H1 (cell line): ENCODE measurements at regions not wholly inside any gene's neighbourhood (a gene's known extent, or its start where the extent isn't known, plus 50 kb on each side); places are given as distances from the start of the nearest gene placed in this dataset.

Experiments used
- CTCF ChIA-PET: fragments of 300-600 bp; sonication (Branson Sonifier 250); formaldehyde crosslinking; loops from one replicate; lab custom pipeline; 2021; ENCODE audit not compliant: partially characterized antibody; lab: Charles Lee
- POLR2A ChIA-PET: fragments of 300-600 bp; sonication (Branson Sonifier 250); formaldehyde crosslinking; loops from one replicate; lab custom pipeline; 2021; ENCODE audit warnings: inconsistent platforms; ENCODE audit not compliant: partially characterized antibody; lab: Charles Lee
- DNase-seq, 2 experiments: peaks; one replicate each; pipeline versions ENCODE4 v3.0.0 to v3.0.0-alpha.2; 2010 to 2022; ENCODE audit warnings: low spot score in 2 of 2, low read depth in 1 of 2, mixed read lengths in 1 of 2
- FAIRE-seq: peaks from 2 replicates; lab custom pipeline; 2011; peaks lifted over from hg19 to GRCh38; lab: Jason Lieb, UNC
- H2AFZ ChIP-seq: 2 replicates; pipeline ENCODE4 v1.8.1; 2012; ENCODE audit warnings: low read length, inconsistent platforms
- H2AK5ac ChIP-seq: 2 replicates; pipeline ENCODE4 v1.6.1; 2013; ENCODE audit warnings: low read depth, low read length
- H2BK120ac ChIP-seq: replicated peaks from 2 replicates; pipeline ENCODE3; 2013; ENCODE audit warnings: low read depth, low read length, inconsistent platforms
- H2BK12ac ChIP-seq: 2 replicates; pipeline ENCODE4 v1.6.1; 2013; ENCODE audit warnings: low read depth, low read length
- H2BK15ac ChIP-seq: 2 replicates; pipeline ENCODE4 v1.6.1; 2013; ENCODE audit warnings: low read length
- H2BK20ac ChIP-seq: 2 replicates; pipeline ENCODE4 v1.6.1; 2013; ENCODE audit warnings: low read length
- H2BK5ac ChIP-seq: 2 replicates; pipeline ENCODE4 v1.6.1; 2013; ENCODE audit warnings: low read depth, low read length
- H3K14ac ChIP-seq: 2 replicates; pipeline ENCODE4 v1.6.1; 2013; ENCODE audit warnings: inconsistent platforms; ENCODE audit not compliant: insufficient read length
- H3K18ac ChIP-seq: 2 replicates; pipeline ENCODE4 v1.6.1; 2013; ENCODE audit warnings: low read length; ENCODE audit errors: extremely low read depth
- H3K23ac ChIP-seq: 2 replicates; pipeline ENCODE4 v1.6.1; 2013; ENCODE audit warnings: inconsistent platforms; ENCODE audit not compliant: insufficient read length
- H3K23me2 ChIP-seq: 2 replicates; pipeline ENCODE4 v1.6.1; 2013; ENCODE audit warnings: low read depth, low read length
- H3K27ac ChIP-seq: 2 replicates; pipeline ENCODE4 v1.6.1; 2011; ENCODE audit warnings: low read depth, low read length, inconsistent platforms
- H3K27me3 ChIP-seq, 4 experiments: replicated peaks in 1 of 4; 1 replicate in 1 of 4; 2 replicates in 3 of 4; pipeline versions ENCODE4 v1.6.1 to v1.8.1; 2011 to 2013; ENCODE audit warnings: low read length in 3 of 4, mild to moderate bottlenecking in 3 of 4, inconsistent platforms in 2 of 4, mixed read lengths in 2 of 4, moderate library complexity in 1 of 4; ENCODE audit not compliant: control insufficient read depth in 3 of 4, insufficient read depth in 3 of 4; ENCODE audit errors: extremely low read depth in 1 of 4
- H3K36me3 ChIP-seq, 4 experiments: 2 replicates each; pipeline versions ENCODE4 v1.6.1 to v1.8.1; 2011 to 2013; ENCODE audit warnings: mild to moderate bottlenecking in 4 of 4, low read length in 3 of 4, moderate library complexity in 2 of 4, control low read depth in 1 of 4, inconsistent platforms in 1 of 4; ENCODE audit not compliant: insufficient read depth in 4 of 4, control insufficient read depth in 2 of 4
- H3K4ac ChIP-seq: replicated peaks from 2 replicates; pipeline ENCODE3; 2013; ENCODE audit warnings: low read length, low read depth, mixed read lengths, inconsistent platforms; ENCODE audit not compliant: insufficient read length
- H3K4me1 ChIP-seq, 4 experiments: replicated peaks in 1 of 4; 1 replicate in 1 of 4; 2 replicates in 3 of 4; pipeline versions ENCODE4 v1.6.1 to v1.8.1; 2011 to 2013; ENCODE audit warnings: low read length in 3 of 4, inconsistent platforms in 2 of 4, mixed read lengths in 1 of 4; ENCODE audit not compliant: insufficient read depth in 4 of 4, control insufficient read depth in 3 of 4
- H3K4me2 ChIP-seq, 2 experiments: 2 replicates each; pipeline versions ENCODE4 v1.6.1 to v1.8.1; 2011 to 2013; ENCODE audit warnings: low read depth in 2 of 2, low read length in 2 of 2, control low read depth in 1 of 2, inconsistent platforms in 1 of 2, mild to moderate bottlenecking in 1 of 2; ENCODE audit not compliant: insufficient read depth in 1 of 2
- H3K4me3 ChIP-seq, 4 experiments: fragments of 200-600, 300-600 bp in 1 of 4; sonication (generic), shearing (Covaris generic), sonication (Bioruptor Twin) in 1 of 4; 2 replicates each; pipeline versions ENCODE4 v1.5.1 to v1.8.1; 2011 to 2016; ENCODE audit warnings: low read length in 4 of 4, low read depth in 3 of 4, control low read depth in 2 of 4, inconsistent platforms in 2 of 4, mild to moderate bottlenecking in 2 of 4, mixed read lengths in 1 of 4, moderate library complexity in 1 of 4; ENCODE audit not compliant: insufficient read depth in 2 of 4; ENCODE audit errors: extremely low read depth in 1 of 4
- H3K56ac ChIP-seq: replicated peaks from 2 replicates; pipeline ENCODE3; 2013; ENCODE audit warnings: low read depth, mild to moderate bottlenecking, mixed read lengths, low read length, inconsistent platforms; ENCODE audit not compliant: insufficient read length
- H3K79me1 ChIP-seq: 2 replicates; pipeline ENCODE4 v1.6.1; 2013; ENCODE audit warnings: low read depth, low read length, control low read depth
- H3K79me2 ChIP-seq, 2 experiments: 2 replicates each; pipeline versions ENCODE4 v1.6.1 to v1.8.1; 2012 to 2013; ENCODE audit warnings: low read length in 2 of 2, mild to moderate bottlenecking in 2 of 2, inconsistent platforms in 1 of 2; ENCODE audit not compliant: insufficient read depth in 2 of 2, control insufficient read depth in 1 of 2
- H3K9ac ChIP-seq, 4 experiments: replicated peaks in 1 of 4; 1 replicate in 1 of 4; 2 replicates in 3 of 4; pipeline versions ENCODE4 v1.6.1 to v1.8.1; 2011 to 2013; ENCODE audit warnings: low read depth in 3 of 4, low read length in 3 of 4, control low read depth in 2 of 4, mild to moderate bottlenecking in 2 of 4, moderate library complexity in 2 of 4, inconsistent platforms in 1 of 4; ENCODE audit errors: extremely low read depth in 1 of 4
- H3K9me3 ChIP-seq, 2 experiments: 2 replicates each; pipeline versions ENCODE4 v1.6.1 to v1.8.1; 2012 to 2013; ENCODE audit warnings: mild to moderate bottlenecking in 2 of 2, moderate library complexity in 2 of 2, control low read depth in 1 of 2, inconsistent platforms in 1 of 2, low read depth in 1 of 2, low read length in 1 of 2, mixed read lengths in 1 of 2; ENCODE audit not compliant: insufficient read depth in 2 of 2
- H4K20me1 ChIP-seq, 2 experiments: replicated peaks in 1 of 2; 2 replicates each; pipeline versions ENCODE3 to v1.8.1; 2011 to 2013; ENCODE audit warnings: inconsistent platforms in 2 of 2, low read length in 2 of 2, mild to moderate bottlenecking in 1 of 2; ENCODE audit not compliant: insufficient read depth in 2 of 2, control insufficient read depth in 1 of 2
- H4K5ac ChIP-seq: 2 replicates; pipeline ENCODE4 v1.6.1; 2013; ENCODE audit warnings: low read length, low read depth, mixed read lengths, inconsistent platforms; ENCODE audit not compliant: insufficient read length
- H4K8ac ChIP-seq: 2 replicates; pipeline ENCODE4 v1.8.0; 2013; ENCODE audit warnings: mild to moderate bottlenecking, moderate library complexity, low read length, inconsistent platforms; ENCODE audit not compliant: insufficient read depth; ENCODE audit errors: extremely low read depth
- H4K91ac ChIP-seq: replicated peaks from 2 replicates; pipeline ENCODE3; 2013; ENCODE audit warnings: low read length, mixed read lengths, inconsistent platforms; ENCODE audit not compliant: insufficient read length
- ASH2L ChIP-seq: fragments of 200-600, 300-600 bp; sonication (generic); IDR thresholded peaks from one replicate; pipeline ENCODE4 v1.7.1; 2017; ENCODE audit warnings: low read length
- BCL11A ChIP-seq, 2 experiments: IDR thresholded peaks; one replicate each; pipeline ENCODE4 v1.6.1; 2011; ENCODE audit warnings: low read depth in 2 of 2, low read length in 2 of 2, mild to moderate bottlenecking in 2 of 2
- SIRT6 ChIP-seq: IDR thresholded peaks from one replicate; pipeline ENCODE4 v1.7.1; 2012; ENCODE audit warnings: low read length, inconsistent platforms
- SP1 ChIP-seq: IDR thresholded peaks from 2 replicates; pipeline ENCODE4 v1.6.1; 2011; ENCODE audit warnings: low read depth, low read length
- SP4 ChIP-seq: IDR thresholded peaks from 2 replicates; pipeline ENCODE4 v1.6.1; 2012; ENCODE audit warnings: low read length, inconsistent platforms
- SUZ12 ChIP-seq: fragments of 200-600 bp; sonication (generic); IDR thresholded peaks from 2 replicates; pipeline ENCODE4 v1.6.1; 2012; ENCODE audit warnings: mild to moderate bottlenecking, inconsistent platforms, low read length, moderate library complexity, mixed read lengths
- ZNF274 ChIP-seq: IDR thresholded peaks from 2 replicates; pipeline ENCODE4 v1.7.0; 2012; ENCODE audit warnings: low read length, borderline replicate concordance; ENCODE audit errors: extremely low read depth
- TF ChIP-seq, protein P1 (sequence below): IDR thresholded peaks from 2 replicates; pipeline ENCODE4 v1.6.1; 2012; ENCODE audit warnings: inconsistent platforms
- TF ChIP-seq, protein P2 (sequence below): IDR thresholded peaks from 2 replicates; pipeline ENCODE4 v1.6.1; 2012; ENCODE audit warnings: low read length, inconsistent platforms

DNA sequence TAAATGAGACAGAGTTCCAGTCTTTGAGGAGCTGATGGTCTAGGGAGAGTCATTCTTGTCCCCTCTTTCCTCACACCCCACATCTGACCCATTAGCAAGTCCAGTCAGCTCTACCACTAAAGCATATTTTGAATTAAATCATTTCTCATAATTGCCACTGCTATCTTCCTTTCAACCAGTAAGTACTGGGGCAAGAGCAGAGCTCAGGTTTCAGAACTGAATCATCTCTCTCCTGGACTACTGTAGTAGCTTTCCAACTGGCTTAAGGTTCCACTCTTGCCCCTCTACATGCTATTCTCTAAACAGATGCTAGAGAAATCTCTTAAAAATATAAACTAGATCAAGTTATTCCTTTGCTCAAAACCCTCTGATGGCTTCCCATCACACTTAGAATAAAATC lies 218.3 kb downstream of the TTC6 start:
- Histone ChIP-seq H3K23ac (no peak overlapping the region), H3K27ac (no peak overlapping the region), H3K79me1 (no peaks in the 10 kb centered on the region), H2AK5ac (no peak overlapping the region), H3K14ac (no peak overlapping the region), H3K4ac (no peak overlapping the region), H4K91ac (no peak overlapping the region), H3K79me2 (no peaks in the 10 kb centered on the region), H3K27me3 (peaks cover 0 to 1% (median 0%) of the 10 kb centered on the region in 4 experiments; a peak in 1 of 7 replicates), H4K5ac (no peak overlapping the region), H2BK12ac (no peak overlapping the region), H2BK20ac (no peak overlapping the region), H3K4me2 (no peak overlapping the region), H3K9me3 (no peaks in the 10 kb centered on the region), H3K4me3 (no peak overlapping the region), H4K20me1 (no peaks in the 10 kb centered on the region), H2BK15ac (no peak overlapping the region), H4K8ac (no peak overlapping the region), H3K23me2 (no peaks in the 10 kb centered on the region), H2AFZ (no peak overlapping the region), H2BK120ac (no peak overlapping the region), H3K36me3 (no peaks in the 10 kb centered on the region), H3K4me1 (peaks cover 0 to 6% (median 3%) of the 10 kb centered on the region in 4 experiments; a peak in 2 of 7 replicates), H2BK5ac (no peak overlapping the region), H3K18ac (no peak overlapping the region), H3K9ac (no peak overlapping the region), H3K56ac (no peak overlapping the region)
- DNase-seq, result no peak
- TF ChIP-seq SP1 (no peak), BCL11A (IDR thresholded peaks at IDR 0.05; ENCODE audit: low read depth in 2 of 2, low read length in 2 of 2) (no peak), SIRT6 (no peak), SUZ12 (no peak), ASH2L (no peak), ZNF274 (no peak), SP4 (no peak)
- TF ChIP-seq, protein P1, sequence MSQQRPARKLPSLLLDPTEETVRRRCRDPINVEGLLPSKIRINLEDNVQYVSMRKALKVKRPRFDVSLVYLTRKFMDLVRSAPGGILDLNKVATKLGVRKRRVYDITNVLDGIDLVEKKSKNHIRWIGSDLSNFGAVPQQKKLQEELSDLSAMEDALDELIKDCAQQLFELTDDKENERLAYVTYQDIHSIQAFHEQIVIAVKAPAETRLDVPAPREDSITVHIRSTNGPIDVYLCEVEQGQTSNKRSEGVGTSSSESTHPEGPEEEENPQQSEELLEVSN, result no peak
- TF ChIP-seq, protein P2, sequence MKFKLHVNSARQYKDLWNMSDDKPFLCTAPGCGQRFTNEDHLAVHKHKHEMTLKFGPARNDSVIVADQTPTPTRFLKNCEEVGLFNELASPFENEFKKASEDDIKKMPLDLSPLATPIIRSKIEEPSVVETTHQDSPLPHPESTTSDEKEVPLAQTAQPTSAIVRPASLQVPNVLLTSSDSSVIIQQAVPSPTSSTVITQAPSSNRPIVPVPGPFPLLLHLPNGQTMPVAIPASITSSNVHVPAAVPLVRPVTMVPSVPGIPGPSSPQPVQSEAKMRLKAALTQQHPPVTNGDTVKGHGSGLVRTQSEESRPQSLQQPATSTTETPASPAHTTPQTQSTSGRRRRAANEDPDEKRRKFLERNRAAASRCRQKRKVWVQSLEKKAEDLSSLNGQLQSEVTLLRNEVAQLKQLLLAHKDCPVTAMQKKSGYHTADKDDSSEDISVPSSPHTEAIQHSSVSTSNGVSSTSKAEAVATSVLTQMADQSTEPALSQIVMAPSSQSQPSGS, result no peak
- no peak for FAIRE-seq
- POLR2A ChIA-PET, result no interaction called here
- CTCF ChIA-PET, result interaction anchor here (1.0 kb wide), 1 partner anchor 61 kb away, joined by 4 read pairs; no protein-coding TSS in a partner anchor
